ENCODE measurements at regions not wholly inside any gene's neighbourhood (a gene's known extent, or its start where the extent isn't known, plus 50 kb on each side); places are given as distances from the start of the nearest gene placed in this dataset.
A peak's percentile ranks its signal among the peaks of the same experiment; 100 is the strongest.

GRCh38 chr17:72321896-72322295 lies 201.1 kb downstream of the SOX9 start:
- ATAC-seq (no peak), DNase-seq (no peak)
- intact Hi-C loops (cut with micrococcal nuclease), result no loop called here

- no peak for ATAC-seq
- intact Hi-C loops (cut with micrococcal nuclease), result no loop called here
These were observed 211.5 kb downstream of the SOX9 start for GRCh38 chr17:72332367-72332766.

GRCh38 chr17:72333570-72333969 lies 212.8 kb downstream of the SOX9 start:
- intact Hi-C loops (cut with micrococcal nuclease), result no loop called here
- ATAC-seq (no peak), DNase-seq (no peak)

More at GRCh38 chr17:72332367-72332766, 211.5 kb downstream of the SOX9 start:
- no peak for DNase-seq

- ATAC-seq (no peak), DNase-seq (no peak)
- intact Hi-C loops (cut with micrococcal nuclease), result no loop called here
These were observed 213.4 kb downstream of the SOX9 start for GRCh38 chr17:72334205-72334604.

GRCh38 chr17:72336026-72336803 lies 215.4 kb downstream of the SOX9 start:
- intact Hi-C loops (cut with micrococcal nuclease), result no loop called here
- DNase-seq, result no peak
- ATAC-seq, result no peak

- no peak for ATAC-seq
- intact Hi-C loops (cut with micrococcal nuclease), result no loop called here
- no peak for DNase-seq
These were observed 215.9 kb downstream of the SOX9 start for GRCh38 chr17:72336804-72337070.

- ATAC-seq, result no peak
- DNase-seq, result no peak
- intact Hi-C loops (cut with micrococcal nuclease), result no loop called here
These were observed 217.5 kb downstream of the SOX9 start for GRCh38 chr17:72338304-72338703.

- DNase-seq (peak; percentile 28), ATAC-seq (peak; percentile 69)
- intact Hi-C loops (cut with micrococcal nuclease), result no loop called here
These were observed 218.3 kb downstream of the SOX9 start for GRCh38 chr17:72338847-72339790.

- DNase-seq, result no peak
- ATAC-seq, result no peak
- intact Hi-C loops (cut with micrococcal nuclease), result no loop called here
These were observed 220.0 kb downstream of the SOX9 start for GRCh38 chr17:72340836-72341235.

GRCh38 chr17:72342061-72342460 lies 221.2 kb downstream of the SOX9 start:
- DNase-seq (no peak), ATAC-seq (no peak)
- intact Hi-C loops (cut with micrococcal nuclease), result no loop called here

GRCh38 chr17:72342627-72343527 lies 222.1 kb downstream of the SOX9 start:
- intact Hi-C loops (cut with micrococcal nuclease), result no loop called here

GRCh38 chr17:72343911-72344310 lies 223.1 kb downstream of the SOX9 start:
- ATAC-seq (no peak), DNase-seq (no peak)
- intact Hi-C loops (cut with micrococcal nuclease), result no loop called here

More at GRCh38 chr17:72342627-72343527, 222.1 kb downstream of the SOX9 start:
- ATAC-seq (peak; percentile 65), DNase-seq (peak; percentile 53)

GRCh38 chr17:72344613-72345012 lies 223.8 kb downstream of the SOX9 start:
- DNase-seq (no peak), ATAC-seq (no peak)
- intact Hi-C loops (cut with micrococcal nuclease), result no loop called here

- no peak for DNase-seq
- ATAC-seq, result no peak
- intact Hi-C loops (cut with micrococcal nuclease), result no loop called here
These were observed 224.3 kb downstream of the SOX9 start for GRCh38 chr17:72345088-72345487.

GRCh38 chr17:72345536-72345935 lies 224.7 kb downstream of the SOX9 start:
- intact Hi-C loops (cut with micrococcal nuclease), result no loop called here
- DNase-seq, result no peak
- ATAC-seq, result no peak

GRCh38 chr17:72346306-72346705 lies 225.5 kb downstream of the SOX9 start:
- intact Hi-C loops (cut with micrococcal nuclease), result no loop called here
- ATAC-seq (no peak), DNase-seq (no peak)

GRCh38 chr17:72349011-72349410 lies 228.2 kb downstream of the SOX9 start:
- ATAC-seq (no peak), DNase-seq (no peak)
- intact Hi-C loops (cut with micrococcal nuclease), result no loop called here

GRCh38 chr17:72349491-72349995 lies 228.7 kb downstream of the SOX9 start:
- intact Hi-C loops (cut with micrococcal nuclease), result no loop called here
- ATAC-seq (no peak), DNase-seq (no peak)

GRCh38 chr17:72350073-72350472 lies 229.3 kb downstream of the SOX9 start:
- intact Hi-C loops (cut with micrococcal nuclease), result no loop called here
- ATAC-seq, result no peak
- no peak for DNase-seq
